CD4-positive, alpha-beta T cell treated with Interleukin-6 at 100 ng/mL for 8 hours (primary cell): ENCODE measurements at regions not wholly inside any gene's neighbourhood (a gene's known extent, or its start where the extent isn't known, plus 50 kb on each side); places are given as distances from the start of the nearest gene placed in this dataset.
A peak's percentile ranks its signal among the peaks of the same experiment; 100 is the strongest.
"Not testable (repeated sequence)": the region's sequence is repeated elsewhere in the genome, so short reads cannot be mapped to it uniquely, and the experiment has no call there.

ENCODE experiments used
- DNase-seq: peaks from one replicate; pipeline ENCODE4 v3.0.0-alpha.2; 2020; ENCODE audit warnings: mixed read lengths, low spot score

DNA sequence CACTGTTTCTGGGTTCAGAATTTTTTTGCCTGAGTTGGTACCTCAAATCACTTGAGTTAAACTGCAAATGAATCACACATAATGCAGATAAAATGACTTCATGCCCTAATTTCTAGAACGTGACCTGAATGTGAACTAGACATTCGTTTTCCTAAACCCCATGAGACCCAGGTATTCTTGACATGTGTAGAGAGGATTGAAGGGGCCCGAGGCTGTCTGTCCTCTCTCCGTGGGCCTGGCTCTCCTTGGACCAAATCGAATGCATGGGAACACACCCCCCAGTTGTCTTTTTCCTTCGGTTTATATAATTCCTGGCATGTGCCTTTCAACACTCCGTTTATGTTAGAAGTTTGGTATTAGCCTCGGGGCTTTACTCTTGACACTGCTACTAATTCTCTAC, 262.4 kb upstream of the PLGLB2 start:
- not testable (repeated sequence) for DNase-seq

DNA sequence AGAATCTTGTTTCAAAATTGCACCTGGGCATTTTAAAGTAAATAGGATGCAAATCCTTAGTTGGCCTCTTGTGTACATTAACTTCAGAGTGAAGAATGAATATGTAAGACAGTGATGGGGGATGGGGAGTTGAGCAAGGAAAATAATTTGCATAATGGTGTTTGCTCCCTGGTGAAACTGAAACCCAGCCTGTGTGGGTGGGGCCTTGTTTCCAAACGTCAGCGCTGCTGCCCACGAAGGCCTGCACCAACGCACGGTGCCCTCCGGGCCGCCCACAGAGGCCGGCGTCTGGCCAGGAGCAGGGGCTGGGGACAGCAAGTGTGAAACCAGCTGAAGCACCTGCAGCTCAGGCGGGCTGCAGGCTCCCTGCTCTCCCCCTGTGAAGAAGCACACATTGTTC, 262.0 kb upstream of the PLGLB2 start:
- not testable (repeated sequence) for DNase-seq

DNA sequence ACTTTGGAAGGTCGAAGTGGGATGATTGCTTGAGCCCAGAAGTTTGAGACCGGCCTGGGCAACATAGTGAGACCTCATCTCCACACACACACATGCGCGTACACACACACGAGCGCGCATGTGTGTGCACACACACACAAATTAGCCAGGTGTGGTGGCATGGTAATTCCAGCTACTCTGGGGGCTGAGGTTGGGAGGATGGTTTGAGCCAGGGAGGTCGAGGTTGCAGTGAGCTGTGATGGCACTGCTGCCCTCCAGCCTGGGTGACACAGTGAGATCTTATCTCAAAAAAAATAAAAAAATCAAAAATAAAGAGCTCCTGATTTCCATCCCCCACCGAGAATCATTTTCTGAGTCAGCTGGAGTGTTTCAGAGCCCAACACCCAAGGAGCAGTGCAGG, 261.5 kb upstream of the PLGLB2 start:
- not testable (repeated sequence) for DNase-seq

DNA sequence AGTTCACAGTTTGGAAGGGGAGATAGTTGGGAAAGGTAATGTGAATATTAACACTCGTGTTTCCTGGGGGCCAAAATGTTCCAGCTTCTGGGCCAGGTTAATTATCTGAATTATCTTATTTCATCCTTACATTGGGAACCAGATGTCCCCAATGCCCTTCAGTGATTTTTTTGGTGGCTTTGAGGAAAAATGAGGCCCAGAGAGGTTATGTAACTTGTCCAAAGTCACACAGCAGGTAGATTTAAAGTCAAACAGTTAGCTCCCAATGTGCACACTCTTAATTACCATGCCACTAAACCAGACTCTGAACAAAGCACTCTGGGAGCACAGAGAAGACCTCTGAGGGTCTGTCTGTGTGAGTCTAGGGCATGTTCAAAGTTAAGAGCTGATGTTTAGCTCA, 259.9 kb upstream of the PLGLB2 start:
- DNase-seq = not testable (repeated sequence)

DNA sequence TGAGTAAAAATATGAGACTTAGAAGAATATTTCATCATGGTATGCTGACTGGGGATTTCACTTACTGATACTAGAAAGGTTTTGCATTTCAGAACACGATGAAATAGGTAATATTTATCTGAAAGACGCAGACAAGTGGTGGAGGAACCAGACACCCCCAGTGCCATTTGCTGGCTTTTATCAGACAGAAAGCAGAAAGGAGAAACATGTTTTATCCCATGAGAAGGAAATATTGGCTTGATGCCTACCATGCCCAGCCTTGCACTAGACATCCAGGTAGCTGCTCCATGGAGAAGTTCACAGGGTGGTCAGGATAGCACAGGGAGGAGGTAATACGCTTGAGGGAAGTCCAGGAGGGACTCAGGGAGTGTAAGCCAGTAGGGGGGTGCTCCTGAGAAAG, 258.9 kb upstream of the PLGLB2 start:
- DNase-seq = not testable (repeated sequence)

DNA sequence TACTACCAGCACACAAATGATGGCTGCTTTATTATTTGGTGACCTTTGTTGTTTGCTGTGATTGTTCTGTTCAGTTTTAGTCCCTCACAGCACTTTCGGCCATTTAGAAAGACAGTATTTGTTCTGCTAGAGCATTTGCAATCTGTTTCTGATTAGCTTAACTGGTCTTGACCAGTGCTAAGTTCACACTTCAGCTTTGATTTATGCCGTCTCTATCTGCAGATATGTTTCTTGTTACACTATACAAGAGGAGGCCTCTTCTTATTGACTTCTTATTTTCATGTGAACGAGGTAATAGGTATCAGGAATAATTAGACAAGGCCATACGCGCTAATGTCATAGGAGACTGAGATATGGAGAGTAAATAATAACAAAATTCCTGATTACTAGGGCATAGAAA, 253.0 kb upstream of the PLGLB2 start:
- not testable (repeated sequence) for DNase-seq

DNA sequence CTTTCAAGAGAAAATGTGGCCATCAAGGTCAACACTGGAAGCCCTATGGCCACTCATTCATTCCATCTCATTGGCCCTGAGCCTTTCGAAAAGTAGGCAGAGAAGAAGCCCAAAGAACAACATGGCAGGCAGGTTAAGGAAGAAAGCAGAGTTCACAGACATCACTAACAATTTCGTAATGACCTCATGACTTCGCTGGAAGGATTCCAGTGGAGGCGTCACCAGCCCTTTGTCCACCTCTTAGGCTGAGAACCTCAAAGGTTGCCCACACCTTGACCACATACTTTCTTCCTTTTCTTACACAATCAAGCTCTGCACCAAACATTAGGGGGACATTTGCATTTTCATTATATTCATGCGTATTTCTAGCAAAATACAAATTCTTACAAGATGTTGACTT, 252.4 kb upstream of the PLGLB2 start:
- not testable (repeated sequence) for DNase-seq

DNA sequence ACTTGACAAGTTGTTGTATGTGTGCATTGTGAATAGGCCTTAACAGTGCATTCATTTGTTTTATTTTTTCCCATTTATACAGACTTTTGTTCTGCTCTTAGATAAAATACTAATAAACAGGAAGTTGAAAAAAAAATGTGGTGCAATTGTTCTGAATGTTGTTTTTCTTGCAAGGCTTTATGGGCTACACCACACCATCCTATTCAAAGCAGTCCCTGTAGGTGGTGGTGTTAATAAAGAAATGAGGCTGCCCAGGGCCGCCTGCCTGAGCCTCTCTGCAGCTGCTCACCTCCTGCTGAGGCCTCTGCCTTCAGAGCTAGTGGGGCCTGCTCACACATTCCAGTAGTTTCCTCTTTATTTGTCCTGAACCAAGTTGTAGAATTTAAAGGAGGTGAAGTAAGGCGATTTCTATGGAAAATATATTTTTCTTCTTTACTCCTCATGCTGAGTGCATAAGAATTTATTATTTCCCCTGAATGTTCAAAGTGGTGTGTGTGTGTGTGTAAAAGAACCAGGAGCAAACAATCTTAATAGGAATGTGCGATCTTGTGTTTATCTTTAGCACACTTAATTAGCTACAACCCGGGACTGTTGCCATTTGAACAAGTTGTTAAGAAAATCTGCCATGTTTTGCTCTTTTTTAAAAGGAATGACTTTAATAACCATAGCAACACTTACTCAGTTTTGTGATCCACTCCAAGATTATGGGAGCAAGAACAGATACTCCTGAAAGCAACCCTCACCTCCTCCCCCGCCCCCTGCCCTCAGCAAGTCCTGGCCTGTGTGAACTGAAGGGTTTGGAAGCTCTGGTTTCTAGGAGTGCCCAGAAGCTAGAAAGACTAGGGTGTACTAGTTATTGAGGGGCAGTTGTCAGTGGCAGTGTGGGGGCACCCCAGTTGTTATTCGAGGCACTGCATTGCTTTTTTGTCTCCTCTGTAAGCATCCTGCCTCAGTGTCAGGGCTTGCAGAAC, 251.6 kb upstream of the PLGLB2 start:
- DNase-seq = peak; percentile 62

DNA sequence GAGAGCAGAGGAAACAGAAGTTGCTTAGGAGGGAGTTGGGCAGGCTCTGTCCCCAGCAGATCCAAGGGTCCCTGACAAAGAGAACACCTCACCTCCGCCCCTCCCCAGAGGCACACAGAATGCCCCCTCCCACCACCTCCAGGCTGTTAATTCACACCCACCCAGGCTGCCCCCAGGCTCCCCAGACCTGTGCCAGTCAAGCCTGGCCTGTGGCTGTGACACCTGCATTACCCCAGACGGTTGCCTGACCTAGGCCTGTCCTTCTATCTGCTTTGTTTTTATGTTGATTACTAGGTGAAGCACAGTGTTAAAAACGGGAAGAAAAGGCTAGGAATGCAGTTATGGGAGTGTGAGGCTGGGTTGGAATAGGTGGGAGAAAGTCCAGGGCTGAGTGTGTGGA, 250.8 kb upstream of the PLGLB2 start:
- DNase-seq = not testable (repeated sequence)

DNA sequence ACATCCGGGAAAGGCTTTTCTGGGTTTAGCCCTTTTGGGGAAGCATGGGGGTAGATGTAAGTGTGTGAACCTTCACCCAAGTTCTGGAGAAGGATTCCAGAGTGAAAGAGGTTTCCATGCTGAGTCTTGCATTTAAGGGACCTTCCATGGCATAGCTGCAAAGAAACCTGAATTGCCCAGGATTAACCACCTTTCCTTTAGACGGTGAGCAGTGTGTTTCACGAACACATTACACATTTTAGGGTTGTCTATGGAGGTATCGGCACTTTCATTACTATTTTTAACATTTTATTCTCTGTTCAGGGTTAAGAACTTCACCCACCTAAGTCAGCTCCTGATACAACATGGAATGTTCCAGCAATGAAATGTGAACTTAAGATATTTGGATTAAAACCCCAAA, 250.2 kb upstream of the PLGLB2 start:
- DNase-seq = not testable (repeated sequence)

DNA sequence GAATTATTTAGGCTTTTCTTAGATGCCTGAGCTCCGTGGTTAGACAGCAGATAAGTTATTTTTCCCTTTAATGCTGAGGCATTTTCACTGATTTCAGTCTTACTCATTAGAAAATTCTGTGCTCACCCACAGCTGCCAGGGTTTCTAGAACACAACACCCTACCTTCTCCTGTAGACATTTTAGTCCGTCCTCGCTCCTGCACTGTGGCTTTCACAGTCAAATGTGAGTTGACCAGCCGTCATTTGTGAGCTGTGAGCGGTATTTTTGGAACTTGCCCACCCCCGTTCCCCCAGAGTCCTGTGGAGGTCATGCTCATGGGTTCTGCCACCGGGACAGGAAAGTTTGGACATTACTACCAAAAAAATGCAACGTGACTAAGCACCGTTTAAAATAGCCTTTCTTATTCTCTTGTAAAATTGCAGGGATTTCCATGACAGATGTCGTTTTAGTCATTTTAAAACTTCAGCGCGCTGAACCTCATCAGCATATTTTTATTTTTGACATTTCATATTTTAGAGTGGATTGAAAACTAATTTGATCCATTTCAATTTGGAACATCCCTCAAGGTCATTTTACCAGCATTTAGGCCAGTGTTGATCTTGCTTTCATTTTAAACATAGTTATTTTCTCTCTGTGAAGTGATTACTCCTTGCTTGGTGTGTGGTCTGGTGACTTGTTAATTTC, 249.6 kb upstream of the PLGLB2 start:
- DNase-seq = not testable (repeated sequence)

DNA sequence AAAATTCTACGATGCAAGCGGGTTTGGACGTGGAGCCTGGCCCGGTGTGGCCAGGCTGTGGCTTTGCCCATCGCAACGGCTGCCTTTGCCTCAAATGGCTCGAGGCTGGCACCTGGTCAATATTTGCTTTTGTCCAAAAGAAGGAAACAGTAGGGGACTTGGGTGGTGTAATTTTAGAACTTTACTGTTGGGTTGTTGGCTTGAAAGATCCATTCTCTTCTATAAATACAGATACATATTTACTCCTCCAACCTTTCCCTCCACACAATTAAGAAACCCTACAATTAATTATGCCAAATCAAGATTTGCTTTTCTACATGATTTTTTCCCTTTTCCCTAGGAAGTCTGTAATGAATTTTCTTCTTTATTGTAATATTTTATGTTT, 249.0 kb upstream of the PLGLB2 start:
- not testable (repeated sequence) for DNase-seq

DNA sequence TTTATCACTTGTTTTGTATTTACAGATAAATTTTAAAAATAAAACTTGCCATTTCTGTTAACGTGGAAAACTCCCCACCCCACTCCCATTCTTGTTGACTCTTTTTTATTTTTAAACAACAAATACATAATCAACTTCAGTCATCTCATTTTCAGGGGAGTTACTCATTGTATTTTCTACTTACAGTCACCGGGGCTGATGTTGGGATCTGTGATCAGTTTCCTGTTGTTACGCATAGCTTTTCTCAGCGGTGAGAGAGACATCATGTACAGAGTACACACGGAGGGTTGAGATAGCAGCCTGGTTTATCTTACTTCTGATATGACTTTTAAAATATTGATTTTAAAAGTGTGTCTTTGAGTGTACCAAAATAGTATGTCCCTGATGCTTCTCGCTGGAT, 248.0 kb upstream of the PLGLB2 start:
- DNase-seq = not testable (repeated sequence)

DNA sequence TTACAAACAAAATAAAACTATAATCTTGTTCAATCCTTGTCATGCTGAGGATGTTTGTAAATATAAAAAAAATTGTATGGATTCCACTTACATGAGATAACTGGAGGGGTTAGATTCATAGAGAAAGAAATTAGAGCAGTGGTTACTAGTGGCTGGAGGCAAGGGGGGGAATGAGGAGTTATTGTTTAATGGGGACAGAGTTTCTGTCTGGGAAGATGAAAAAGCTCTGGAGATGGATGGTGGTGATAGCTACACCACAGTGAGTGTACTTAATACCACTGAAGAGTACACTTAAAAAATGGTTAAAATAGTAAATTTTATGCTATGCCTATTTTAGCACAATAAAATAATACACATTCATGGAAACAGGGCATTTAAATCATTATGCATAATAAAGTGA, 247.5 kb upstream of the PLGLB2 start:
- DNase-seq = not testable (repeated sequence)

DNA sequence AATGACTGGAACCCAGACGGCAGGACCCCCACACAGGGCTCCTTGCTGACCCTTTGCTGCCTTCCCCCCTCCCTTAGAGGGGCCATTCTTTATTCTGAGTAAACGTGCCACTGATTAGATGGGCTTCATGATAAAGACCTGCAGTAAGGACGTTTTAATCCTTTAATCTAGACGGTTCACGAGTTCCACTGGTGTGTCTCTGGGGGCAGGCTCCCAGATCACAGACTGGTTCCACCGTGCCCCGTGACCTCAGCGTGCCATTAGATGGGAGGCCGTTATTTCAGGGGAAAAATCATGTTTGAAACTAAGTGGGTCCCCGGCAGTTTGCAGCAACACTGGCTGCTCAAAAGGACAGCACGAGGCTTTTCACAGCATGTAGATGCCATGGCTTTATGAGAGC, 246.9 kb upstream of the PLGLB2 start:
- DNase-seq = not testable (repeated sequence)

DNA sequence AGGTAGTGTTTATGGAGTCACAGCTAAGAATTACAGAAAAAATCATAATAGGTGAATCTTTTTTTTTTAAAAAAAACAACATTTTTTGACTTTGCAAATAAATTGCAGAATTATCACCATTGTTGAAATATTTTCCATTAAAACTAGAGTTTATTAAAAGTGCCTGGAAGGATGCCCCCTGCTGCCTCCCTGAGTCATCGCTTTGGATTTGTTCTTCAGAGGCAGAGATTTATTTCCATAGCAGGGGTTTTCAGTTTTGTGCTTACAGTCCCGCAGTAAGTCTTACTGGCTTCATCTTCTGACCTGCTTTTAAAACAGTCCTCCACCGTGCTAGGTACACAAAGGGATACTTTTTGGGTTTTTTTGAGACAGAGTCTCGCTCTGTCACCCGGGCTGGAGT, 244.9 kb upstream of the PLGLB2 start:
- not testable (repeated sequence) for DNase-seq

DNA sequence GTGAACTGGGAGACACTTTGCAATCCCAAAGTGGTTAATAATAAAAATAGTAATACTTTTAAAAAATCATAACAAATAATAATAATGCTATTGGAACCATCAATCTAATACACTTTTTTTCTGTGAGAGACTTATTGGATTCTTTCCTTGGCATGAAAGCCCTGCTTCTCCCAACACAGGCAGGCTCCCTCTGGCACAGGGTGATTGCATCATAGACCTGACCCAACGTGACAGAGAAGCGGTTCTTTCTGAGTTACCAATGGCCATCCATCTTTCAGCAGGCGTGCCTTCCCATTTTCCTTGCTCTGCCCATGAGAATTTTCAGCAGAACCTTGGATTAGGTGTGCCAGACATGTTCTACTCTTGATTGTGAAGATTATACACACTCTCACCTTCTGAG, 242.6 kb upstream of the PLGLB2 start:
- not testable (repeated sequence) for DNase-seq

DNA sequence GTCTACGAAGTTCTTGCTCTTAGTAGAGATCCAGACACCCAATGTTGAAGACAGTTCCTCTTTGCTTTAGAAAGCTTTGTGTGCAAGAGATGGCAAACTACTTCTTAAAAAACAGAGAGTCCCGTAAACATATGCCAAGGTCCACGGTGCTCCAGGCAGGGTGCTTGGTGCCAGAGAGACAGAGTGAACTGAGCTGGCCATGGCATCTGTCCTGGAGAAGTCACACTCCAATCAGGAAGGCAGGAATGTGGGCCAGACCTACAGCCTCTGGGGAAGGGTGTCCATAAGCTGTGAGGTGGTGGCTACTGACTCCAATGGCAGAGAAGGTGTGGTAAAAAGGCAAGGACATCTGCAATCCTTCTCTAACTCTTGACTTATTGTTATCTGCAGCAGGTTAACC, 242.0 kb upstream of the PLGLB2 start:
- not testable (repeated sequence) for DNase-seq

DNA sequence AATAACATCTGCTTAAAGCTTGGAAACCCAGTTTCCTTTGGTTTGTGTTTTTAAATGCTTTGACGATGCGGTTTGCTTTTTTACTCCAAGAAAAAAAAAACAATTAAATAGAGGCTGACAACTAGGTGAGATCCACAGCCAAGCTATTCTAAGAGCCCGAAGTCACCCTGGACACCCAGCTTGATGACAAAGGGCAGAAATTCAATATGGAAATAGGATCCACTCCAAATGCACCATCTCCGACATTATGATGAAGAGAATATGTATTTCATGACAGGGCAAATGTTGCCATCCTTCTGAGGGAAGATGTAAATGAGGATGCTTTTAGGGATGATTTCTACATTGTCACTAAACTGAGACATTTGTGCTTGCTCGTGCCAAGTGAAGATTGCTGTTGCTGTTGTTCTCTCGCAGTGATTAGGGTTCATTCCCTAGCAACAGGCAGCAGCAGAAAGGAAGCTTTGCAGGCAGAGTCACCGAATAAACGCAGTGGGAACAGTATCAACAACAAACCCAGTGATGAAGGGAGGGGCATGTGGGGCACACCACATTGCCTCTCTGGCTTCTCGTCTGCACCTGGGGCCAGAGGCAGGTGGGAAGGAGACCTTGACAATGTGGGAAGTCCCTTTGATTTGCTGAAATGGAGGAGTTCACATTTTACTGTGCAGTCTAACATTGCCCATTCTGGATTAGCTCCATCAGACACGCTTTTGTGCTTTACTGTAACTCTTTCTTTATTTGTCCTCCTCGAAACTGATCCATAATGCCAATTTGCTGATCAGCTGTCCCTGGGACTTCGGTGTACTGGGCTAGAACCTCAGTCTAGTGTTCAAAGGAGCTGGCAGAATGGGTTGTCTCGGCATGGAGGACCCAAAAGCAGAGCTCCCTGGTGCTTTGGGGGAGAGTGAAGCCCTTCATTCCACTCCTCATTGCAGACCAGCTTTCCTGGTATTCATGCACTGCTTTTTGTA, 240.2 kb upstream of the PLGLB2 start:
- DNase-seq = not testable (repeated sequence)

DNA sequence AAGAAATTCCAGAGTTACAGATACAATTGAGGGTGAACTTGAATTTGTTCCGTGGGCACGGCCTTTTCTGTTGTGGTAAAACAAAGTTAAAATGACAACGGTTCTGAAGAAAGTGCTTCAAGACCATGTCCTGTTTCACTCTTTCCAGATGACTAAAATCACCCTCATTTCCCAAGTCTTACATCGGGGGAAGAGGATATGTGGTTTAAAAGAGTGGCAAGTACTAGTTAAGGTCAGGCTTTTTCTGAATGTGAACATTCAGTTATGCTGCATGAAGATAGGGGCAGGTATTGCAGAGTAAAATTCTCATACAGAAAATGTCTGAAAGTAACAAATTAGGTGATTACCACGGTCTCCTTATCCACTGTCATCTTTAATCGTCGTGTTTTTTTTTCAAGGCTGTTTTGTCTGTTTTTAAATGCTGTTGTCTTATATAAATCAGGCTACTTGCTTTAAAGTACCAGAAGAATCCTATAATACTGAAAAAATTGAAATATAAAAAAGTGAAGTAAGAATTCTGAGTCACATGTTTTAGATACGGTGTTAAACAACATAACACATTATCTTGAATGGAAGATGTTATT, 236.6 kb upstream of the PLGLB2 start:
- not testable (repeated sequence) for DNase-seq

DNA sequence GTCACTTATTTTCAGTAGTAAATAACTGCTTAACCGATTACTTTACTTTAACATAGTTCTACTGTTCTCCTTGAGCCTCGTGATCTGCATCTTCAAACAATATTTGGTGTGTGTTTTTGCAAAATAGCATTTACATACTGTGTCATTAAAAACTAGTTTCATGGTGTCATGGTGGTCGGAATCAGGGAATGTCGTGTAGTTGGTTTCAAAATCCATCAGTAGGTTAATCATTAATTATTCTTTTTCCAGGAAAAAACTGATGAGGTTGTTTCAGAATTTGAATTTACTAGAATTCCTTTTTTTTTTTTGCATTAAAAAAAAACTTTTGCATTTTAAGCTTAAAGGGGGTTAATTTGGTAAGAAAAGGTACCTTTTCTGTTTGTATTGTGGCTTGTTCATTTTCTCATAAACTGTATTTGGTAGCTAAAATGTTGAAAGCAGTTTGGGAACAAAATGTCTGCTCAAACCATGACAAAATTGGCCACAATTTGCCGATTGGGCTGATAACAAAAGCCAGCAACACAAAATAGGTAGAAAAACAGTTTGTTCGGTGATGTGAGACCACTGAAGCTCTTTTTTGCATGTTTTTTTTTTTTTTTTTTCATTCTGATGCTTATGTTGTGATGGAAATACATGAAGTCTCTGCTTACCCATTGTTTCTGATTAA, 234.9 kb upstream of the PLGLB2 start:
- not testable (repeated sequence) for DNase-seq
